ENCODE measurements at regions not wholly inside any gene's neighbourhood (a gene's known extent, or its start where the extent isn't known, plus 50 kb on each side); places are given as distances from the start of the nearest gene placed in this dataset.

- Histone ChIP-seq H3K4me2 (ENCODE audit: insufficient read depth, low read length) (no peak overlapping the region), H3K9me3 (ENCODE audit: insufficient read depth, low read length, severe bottlenecking) (no peaks in the 10 kb centered on the region), H4K20me1 (ENCODE audit: insufficient read depth, low read length) (no peaks in the 10 kb centered on the region), H3K27ac (ENCODE audit: low read length) (no peak overlapping the region), H2AFZ (ENCODE audit: low read depth, low read length) (no peak overlapping the region), H3K4me1 (ENCODE audit: insufficient read depth, low read length) (no peaks in the 10 kb centered on the region), H3K27me3 (ENCODE audit: insufficient read depth, low read length, poor library complexity) (no peaks in the 10 kb centered on the region), H3K36me3 (ENCODE audit: insufficient read depth, low read length) (no peaks in the 10 kb centered on the region), H3K79me2 (ENCODE audit: insufficient read depth, low read length) (no peaks in the 10 kb centered on the region), H3K4me3 (ENCODE audit: low read depth in 1 of 2, low read length in 2 of 2) (no peak overlapping the region), H3K9ac (ENCODE audit: low read depth, low read length) (no peak overlapping the region)
- ATAC-seq (ENCODE audit: insufficient read depth, low read depth) (no peak), DNase-seq (no peak)
- TF ChIP-seq EZH2 (IDR thresholded peaks at IDR 0.05; ENCODE audit: borderline replicate concordance, low read depth, low read length, severe bottlenecking) (no peak), CTCF (IDR thresholded peaks at IDR 0.05; ENCODE audit: borderline replicate concordance, extremely low read depth, low read length, poor library complexity, severe bottlenecking) (no peak)
Observed at GRCh38 chr2:208586516-208586915, 179.9 kb downstream of the PTH2R start.

- Histone ChIP-seq H3K4me3 (ENCODE audit: low read depth in 1 of 2, low read length in 2 of 2) (no peak overlapping the region), H3K9ac (ENCODE audit: low read depth, low read length) (no peak overlapping the region), H3K79me2 (ENCODE audit: insufficient read depth, low read length) (no peaks in the 10 kb centered on the region), H2AFZ (ENCODE audit: low read depth, low read length) (no peak overlapping the region), H3K4me1 (ENCODE audit: insufficient read depth, low read length) (no peaks in the 10 kb centered on the region), H3K27ac (ENCODE audit: low read length) (no peak overlapping the region), H3K27me3 (ENCODE audit: insufficient read depth, low read length, poor library complexity) (no peaks in the 10 kb centered on the region), H3K9me3 (ENCODE audit: insufficient read depth, low read length, severe bottlenecking) (no peaks in the 10 kb centered on the region), H3K36me3 (ENCODE audit: insufficient read depth, low read length) (no peaks in the 10 kb centered on the region), H3K4me2 (ENCODE audit: insufficient read depth, low read length) (no peak overlapping the region), H4K20me1 (ENCODE audit: insufficient read depth, low read length) (no peaks in the 10 kb centered on the region)
- no peak for TF ChIP-seq EZH2 (IDR thresholded peaks at IDR 0.05; ENCODE audit: borderline replicate concordance, low read depth, low read length, severe bottlenecking)
- no peak for TF ChIP-seq CTCF (IDR thresholded peaks at IDR 0.05; ENCODE audit: borderline replicate concordance, extremely low read depth, low read length, poor library complexity, severe bottlenecking)
- DNase-seq (no peak), ATAC-seq (ENCODE audit: insufficient read depth, low read depth) (no peak)
Observed at GRCh38 chr2:208594642-208595385, 188.2 kb downstream of the PTH2R start.

GRCh38 chr2:208595386-208596275 is 189.0 kb downstream of the PTH2R start:
- H3K4me1 ChIP-seq (ENCODE audit: insufficient read depth, low read length): no peaks in the 10 kb centered on the region
- no peak for TF ChIP-seq CTCF (IDR thresholded peaks at IDR 0.05; ENCODE audit: borderline replicate concordance, extremely low read depth, low read length, poor library complexity, severe bottlenecking)
- TF ChIP-seq EZH2 (IDR thresholded peaks at IDR 0.05; ENCODE audit: borderline replicate concordance, low read depth, low read length, severe bottlenecking): no peak
- no peaks in the 10 kb centered on the region for H3K9me3 ChIP-seq (ENCODE audit: insufficient read depth, low read length, severe bottlenecking)
- DNase-seq (no peak), ATAC-seq (ENCODE audit: insufficient read depth, low read depth) (no peak)
- no peaks in the 10 kb centered on the region for H3K27me3 ChIP-seq (ENCODE audit: insufficient read depth, low read length, poor library complexity)
- no peak overlapping the region for H3K4me3 ChIP-seq (ENCODE audit: low read depth in 1 of 2, low read length in 2 of 2)
- H4K20me1 ChIP-seq (ENCODE audit: insufficient read depth, low read length): no peaks in the 10 kb centered on the region
- no peaks in the 10 kb centered on the region for H3K36me3 ChIP-seq (ENCODE audit: insufficient read depth, low read length)
- H2AFZ ChIP-seq (ENCODE audit: low read depth, low read length): no peak overlapping the region
- no peak overlapping the region for H3K27ac ChIP-seq (ENCODE audit: low read length)
- H3K9ac ChIP-seq (ENCODE audit: low read depth, low read length): no peak overlapping the region
- no peak overlapping the region for H3K4me2 ChIP-seq (ENCODE audit: insufficient read depth, low read length)
- H3K79me2 ChIP-seq (ENCODE audit: insufficient read depth, low read length): no peaks in the 10 kb centered on the region

Data from DND-41 (cell line).